GM19035 (cell line): ENCODE measurements at regions not wholly inside any gene's neighbourhood (a gene's known extent, or its start where the extent isn't known, plus 50 kb on each side); places are given as distances from the start of the nearest gene placed in this dataset.

Experiments
- ATAC-seq: cut with Tn5 transposase; IDR thresholded peaks from one replicate; pipeline ENCODE4 v1.9.1; 2021; ENCODE audit not compliant: unreplicated experiment

DNA sequence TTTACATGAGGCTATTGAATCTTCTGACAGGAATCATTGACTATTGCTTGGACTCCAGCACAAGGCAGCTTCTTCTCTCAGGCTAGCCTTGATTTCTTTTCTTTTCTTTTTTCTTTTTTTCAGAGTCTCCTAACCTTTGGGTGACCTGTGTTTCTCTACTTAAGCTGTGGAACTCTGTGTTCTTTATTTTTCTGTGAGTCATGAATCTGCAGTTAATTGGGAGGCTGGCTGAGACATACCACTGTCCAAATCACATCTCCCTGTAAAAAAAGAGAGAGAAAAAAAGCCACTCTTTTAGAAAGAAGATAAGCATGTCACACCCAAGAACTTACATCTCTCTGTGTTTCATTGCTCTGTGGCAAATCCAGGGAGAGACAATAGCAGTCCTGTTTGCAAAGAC, 681.2 kb upstream of the TSPY4 start:
- no peak for ATAC-seq

DNA sequence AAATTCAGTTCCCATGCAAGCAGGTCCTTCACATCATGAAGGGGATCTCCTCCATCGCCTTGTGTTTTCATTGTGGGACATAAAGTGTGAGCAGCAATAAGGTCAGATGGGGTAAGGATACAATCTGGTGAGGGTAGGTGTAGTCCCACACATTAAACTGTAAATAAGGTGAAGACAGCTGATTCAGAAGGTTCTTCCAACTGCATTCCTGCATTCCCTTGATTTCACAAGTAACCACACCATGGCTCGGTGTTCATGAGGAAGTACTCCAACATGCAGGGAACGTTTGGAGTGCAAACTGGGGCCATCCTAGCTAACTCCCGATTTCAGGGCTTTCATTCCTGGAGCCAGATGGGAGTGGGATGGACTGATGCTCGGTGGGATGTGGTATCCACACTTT, 680.7 kb upstream of the TSPY4 start:
- ATAC-seq = no peak

DNA sequence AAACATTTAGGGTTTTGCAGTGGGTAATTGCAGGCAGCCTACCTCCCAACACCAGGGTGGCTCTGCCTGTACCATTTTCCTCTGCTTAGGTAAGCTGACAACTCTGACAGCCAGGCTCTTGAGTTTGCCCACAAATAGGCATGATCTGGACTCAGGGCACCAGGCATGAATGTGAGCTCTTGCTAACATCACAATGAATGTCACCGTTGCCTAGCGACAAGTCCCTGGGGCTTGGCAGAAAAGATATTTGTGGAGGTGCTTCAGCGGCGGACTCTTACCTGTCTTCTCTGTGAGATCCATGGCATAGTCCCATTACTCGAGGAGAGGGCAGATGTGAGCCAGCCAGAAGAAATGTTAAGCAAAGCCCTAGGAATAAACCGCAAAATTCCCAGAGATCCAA, 677.5 kb upstream of the TSPY4 start:
- ATAC-seq = no peak

DNA sequence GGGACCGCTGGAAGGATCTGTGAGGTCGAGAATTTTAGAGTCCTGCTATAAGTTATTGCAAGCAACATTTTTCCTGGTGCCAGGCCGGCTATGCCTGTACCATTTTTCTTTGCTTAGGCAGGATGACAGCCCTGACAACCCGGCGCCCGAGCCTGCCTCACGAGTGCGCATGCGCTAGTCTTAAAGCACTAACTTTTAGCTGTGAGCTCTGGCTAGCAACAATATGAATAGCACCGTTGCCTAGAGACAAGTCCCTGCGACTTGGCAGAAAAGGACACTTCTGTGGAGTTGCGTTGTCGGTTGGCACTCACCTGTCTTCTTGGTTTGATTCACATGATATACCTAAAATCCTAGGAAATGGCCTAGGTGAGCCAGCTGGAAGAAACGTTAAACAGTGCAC, 663.4 kb upstream of the TSPY4 start:
- no peak for ATAC-seq

DNA sequence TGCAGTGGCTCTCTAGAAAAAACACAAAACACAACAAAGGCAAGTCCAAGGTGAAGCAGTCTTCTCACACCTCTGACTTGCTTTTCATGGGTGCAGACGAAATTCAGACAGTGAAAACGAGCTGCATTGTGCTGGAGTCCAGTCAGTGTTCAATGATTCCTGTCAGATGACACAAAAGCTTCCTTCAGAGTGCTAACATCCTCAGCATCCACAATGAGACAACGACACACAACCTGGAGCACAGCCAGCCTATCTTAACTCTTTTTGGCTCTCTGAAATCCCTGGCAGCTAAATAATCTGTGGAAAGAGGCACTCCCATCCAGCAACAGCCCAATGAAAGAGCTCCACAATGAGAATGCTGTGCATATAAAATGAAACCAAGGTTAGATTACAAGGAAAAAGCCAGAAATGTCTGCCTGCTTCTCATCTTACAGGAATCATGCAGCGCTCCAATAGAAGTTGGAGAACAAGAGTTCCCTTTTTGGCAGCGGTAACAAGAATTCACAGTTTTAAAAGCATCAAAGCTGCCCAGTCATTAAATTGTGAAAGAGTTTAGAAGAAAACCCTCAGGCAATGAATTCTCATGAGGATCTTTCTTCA, 659.8 kb upstream of the TSPY4 start:
- no peak for ATAC-seq

DNA sequence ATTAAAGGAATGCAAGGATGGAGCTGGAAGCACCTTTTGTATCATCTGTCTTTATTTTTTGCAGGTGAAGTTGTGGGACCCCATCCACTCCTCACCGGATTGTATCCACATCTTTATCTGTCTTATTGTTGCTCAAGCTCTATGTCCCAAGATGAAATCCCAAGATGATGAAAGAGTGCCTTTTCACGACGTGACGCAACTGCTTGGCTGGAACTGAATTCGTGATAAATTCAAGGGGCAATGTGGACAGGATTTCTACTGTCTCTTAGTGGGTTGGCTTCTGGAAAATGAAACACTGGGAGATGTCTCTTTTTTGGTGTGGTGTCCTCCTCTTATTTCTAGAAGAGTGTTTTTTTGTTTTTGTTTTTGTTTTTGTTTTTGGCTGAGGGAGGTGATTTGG, 650.1 kb upstream of the TSPY4 start:
- ATAC-seq = no peak

DNA sequence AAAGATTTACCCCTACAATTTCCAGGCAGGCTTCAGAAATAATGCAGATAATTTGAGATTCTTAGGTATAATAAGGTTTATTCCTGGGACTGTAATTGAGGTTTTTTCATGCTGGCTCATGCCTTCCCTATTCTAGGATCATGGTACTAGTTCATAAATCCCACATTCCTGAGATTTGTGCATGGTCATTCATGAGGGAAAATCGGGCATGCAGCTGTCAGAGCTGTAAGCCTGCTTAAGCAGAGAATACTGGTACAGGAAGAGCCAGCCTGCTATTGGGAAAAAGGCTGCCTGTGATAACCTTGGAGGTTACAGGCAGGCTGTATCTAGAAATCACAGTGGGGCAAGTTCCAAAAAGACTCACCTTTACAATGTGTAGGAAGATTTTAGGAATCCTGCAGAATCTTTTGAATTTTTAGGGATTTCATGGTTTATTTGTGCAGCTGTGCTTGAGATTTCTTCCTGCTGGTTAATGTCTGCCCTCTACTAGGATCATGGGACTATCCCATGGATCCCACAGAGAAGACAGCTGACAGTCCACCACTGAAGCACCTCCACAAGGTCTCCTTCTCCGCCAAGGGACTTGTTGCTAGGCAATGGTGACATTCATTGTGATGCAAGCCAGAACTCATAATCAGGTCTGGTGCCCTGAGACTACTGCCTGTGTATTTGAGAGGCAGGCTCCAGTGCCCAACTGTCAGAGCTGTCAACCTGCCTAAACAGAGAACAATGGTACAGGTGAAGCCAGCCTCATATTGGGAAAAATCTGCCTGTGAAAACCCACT, 646.2 kb upstream of the TSPY4 start:
- no peak for ATAC-seq

DNA sequence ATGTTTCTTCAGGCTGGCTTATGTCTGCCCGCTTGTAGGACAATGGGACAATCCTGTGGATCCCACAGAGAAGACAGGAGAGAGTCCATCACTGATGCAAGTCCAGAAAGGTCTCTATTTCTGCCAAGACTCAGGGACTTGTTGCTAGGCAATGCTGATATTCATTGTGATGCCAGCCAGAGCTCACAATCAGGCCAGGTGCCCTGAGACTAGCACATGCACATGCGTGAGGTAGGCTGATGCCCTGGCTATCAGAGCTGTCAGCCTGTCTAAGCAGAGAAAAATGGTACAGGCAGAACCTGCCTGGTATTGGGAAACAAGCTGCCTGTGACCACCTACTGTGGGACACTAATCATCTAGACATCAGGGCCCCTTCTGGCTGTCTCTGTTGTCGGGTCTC, 638.7 kb upstream of the TSPY4 start:
- ATAC-seq = no peak

DNA sequence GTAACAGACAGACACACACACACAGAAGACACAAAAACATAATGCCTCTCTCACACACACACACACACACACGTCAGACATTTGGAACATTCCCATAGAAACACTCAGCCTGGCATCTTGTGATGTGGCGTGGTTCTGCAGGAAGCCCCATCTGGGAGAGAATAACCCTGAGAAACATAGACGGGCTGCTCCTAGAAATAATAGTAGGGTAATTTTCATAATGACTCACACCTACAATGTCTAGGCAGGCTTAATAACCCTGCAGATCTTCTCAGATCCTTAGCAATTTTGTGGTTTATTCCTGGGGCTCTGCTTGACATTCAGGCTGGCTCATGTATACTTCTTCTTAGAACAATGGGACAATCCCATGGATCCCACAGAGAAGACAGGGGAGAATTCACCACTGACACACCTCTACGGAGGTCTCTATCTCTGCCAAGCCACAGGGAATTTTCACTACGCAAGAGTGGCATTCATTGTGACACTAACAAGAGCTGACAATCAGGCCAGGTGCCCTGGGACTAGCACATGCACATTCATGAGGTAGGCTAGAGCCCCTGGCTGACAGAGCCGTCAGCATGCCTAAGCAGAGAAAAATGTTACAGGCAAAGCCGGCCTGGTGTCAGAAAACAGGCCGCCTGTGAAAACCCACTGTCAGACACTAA, 631.5 kb upstream of the TSPY4 start:
- ATAC-seq = no peak

DNA sequence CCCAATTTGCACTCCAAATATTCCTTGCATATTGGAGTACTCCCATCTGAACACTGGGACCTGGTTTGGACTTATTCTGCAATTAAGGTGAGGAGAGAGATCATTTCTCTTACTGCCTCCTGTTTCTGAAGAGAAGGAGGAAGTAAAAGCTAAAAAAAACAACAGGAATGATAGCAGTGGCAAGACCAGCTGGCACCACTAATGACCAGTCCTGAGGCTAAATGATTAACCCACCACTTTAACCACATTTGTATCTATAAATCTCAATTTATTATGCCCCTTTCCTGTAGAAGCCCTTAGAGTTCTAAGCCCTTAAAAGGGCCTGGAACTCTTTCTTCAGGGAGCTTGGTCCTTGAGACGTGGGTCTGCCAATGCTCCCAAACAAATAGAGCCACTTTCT, 625.0 kb upstream of the TSPY4 start:
- no peak for ATAC-seq

DNA sequence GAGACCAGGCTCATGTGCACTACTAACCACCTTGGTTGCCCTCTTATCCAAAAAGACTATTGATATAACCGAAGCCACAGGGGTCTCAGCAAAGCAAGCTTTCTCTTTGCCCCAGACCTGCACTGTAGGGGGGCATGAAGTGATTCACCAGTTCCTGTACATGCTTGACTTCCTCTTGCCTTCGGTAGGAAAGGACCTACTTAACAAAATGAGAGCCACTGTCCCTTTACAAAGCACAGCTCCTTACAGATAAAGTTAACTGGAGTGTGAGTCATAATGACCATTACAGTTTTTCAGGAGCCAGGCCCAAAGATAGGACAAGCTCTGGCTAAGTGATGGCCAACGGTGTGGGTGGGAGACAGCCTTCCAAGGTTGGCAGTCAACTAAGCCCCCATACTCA, 622.0 kb upstream of the TSPY4 start:
- ATAC-seq = no peak

DNA sequence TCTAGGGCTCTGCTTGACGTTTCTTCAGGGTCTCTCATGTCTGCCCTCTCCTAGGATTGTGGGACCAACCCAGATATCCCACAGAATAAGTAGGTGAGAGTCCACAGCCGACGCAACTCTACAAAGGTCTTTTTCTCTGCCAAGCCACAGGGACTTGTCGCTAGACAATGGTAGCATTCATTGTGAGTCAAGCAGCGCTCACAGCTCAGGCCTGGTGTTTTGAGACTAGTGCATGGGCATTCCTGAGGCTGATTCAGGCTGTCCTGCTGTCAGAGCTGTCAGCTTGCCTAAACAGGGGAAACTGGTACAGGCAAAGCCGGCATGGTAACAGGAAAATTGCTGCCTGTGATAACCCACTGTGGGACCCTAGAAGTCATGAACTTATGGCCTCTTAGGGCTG, 610.6 kb upstream of the TSPY4 start:
- no peak for ATAC-seq

DNA sequence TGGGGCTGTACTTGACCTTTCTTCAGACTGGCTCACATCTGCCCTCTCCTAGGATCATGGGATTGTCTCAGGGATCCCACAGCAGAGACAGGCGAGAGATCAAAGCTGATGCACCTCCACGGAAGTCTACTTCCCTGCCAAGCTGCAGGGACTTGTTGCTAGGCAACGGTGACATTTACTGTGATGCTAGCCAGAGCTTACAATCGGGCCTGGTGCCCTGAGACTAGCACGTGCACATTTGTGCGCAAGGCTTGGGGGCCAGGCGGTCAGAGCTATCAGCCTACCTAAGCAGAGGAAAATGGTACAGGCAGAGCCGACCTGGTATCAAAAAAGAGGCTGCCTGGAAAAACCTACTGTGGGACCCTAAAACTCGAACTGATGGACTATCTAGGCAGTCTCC, 607.3 kb upstream of the TSPY4 start:
- ATAC-seq = no peak

DNA sequence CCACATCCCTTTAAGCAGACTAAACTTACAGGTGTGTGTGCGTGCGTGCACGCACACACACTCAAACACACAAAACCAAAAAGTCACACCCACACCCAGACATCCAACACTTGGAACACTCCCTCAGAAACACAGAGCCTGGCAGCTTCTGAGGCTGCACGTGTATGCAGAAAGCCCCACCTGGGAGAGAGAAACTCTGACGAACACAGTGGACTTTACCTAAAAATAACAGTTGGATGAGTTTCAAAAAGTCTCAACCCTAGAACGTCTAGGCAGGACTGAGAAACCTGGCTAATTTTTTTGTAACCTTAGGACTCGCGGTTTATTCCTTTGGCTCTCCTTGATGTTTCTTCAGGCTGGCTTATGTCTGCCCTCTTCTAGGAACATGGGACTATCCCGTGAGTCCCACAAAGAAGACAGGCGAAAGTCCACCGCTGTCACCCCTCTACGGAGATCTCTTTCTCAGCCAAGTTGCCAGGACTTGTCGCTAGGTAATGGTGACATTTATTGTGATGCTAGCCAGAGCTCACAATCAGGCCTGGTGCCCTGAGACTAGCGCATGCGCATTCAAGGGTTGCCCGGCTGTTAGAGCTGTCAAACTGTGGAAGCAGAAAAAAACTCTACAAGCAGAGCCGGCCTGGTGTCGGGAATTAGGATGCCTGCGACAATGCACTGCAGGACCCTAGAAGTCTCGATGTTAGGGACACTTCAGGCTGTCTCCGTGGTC, 595.8 kb upstream of the TSPY4 start:
- no peak for ATAC-seq

DNA sequence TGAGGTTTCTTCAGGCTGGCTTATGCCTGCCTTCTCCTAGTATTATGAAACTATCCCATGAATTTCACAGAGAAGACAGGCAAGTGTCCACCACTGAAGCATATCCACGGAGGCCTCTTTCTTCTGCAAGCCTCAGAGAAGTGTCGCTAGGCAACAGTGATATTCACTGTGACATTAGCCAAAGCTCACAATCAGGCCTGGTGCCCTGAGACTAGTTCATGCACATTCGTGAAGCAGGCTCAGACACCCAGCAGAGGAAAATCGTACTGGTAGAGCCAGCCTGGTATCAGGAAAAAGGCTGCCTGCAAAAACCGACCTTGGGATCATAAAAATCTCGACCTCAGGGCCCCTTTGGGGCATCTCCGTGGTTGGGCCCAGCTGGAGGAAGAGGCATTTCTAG, 573.1 kb upstream of the TSPY4 start:
- ATAC-seq = no peak

DNA sequence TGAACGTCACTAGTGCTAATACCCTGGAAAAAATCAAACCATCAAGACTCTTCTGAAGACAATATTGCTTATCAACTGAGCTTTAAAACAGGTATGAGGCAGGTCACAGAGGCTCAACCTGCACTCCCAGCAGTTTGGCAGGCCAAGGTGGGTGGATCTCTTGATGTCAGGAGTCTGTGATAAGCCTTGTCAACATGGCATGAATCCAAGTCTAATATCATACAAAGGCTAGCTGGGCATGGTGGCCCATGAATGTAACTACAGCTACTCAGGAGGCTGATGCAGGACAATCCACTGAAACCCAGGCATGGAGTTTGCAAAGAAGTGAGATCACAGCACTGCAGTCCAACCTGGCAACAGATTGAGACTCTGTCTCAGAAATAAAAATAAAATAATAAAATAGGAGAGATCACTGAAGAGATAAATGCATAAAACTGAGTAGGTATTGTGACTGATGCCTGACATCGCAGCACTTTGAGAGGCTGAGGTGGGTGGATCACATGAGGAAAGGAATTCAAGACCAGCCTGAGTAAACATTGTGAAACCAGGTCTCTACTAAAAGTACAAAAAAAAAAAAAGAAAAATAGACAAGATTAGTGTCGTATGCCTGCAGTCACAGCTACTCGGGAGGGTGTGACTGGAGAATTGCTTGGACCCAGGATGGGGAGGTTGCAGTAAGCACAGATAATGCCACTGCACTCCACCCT, 555.9 kb upstream of the TSPY4 start:
- ATAC-seq = no peak

DNA sequence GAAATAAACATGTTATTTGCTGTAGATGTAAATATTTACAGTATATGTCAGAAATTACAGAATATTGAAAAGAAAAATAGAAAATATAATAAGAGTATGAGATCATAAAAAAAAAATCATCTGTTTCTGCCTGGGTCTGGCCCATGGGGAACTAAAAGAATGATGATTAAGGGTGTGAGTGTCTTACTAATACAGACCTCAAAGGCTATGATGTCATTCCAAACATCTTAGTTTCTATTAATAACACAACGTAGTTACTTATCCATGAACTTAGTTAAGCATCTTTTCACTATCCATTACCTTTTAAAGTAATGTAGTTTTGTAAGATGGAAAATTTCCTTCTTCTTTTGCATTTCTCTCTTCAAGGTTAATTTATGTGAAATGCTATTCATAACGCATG, 542.7 kb upstream of the TSPY4 start:
- ATAC-seq = no peak

DNA sequence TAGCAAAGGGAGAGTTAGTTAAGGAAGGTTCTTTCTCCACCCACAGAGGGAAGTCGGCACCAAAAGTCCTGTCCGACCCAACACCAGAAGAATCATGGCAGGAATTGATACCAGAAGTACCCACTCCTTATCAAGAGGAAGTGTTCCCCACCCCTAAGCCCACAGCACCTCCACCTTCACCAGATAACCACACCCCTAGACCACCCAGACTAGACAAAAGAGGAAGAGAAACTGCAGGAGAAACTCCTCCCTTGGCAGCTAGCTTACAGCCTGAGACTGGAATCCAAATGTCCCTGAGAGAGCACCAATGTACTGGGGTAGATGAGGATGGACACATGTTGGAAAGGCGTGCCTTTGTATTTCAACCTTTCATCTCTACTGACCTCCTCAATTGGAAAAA, 532.9 kb upstream of the TSPY4 start:
- ATAC-seq = no peak

DNA sequence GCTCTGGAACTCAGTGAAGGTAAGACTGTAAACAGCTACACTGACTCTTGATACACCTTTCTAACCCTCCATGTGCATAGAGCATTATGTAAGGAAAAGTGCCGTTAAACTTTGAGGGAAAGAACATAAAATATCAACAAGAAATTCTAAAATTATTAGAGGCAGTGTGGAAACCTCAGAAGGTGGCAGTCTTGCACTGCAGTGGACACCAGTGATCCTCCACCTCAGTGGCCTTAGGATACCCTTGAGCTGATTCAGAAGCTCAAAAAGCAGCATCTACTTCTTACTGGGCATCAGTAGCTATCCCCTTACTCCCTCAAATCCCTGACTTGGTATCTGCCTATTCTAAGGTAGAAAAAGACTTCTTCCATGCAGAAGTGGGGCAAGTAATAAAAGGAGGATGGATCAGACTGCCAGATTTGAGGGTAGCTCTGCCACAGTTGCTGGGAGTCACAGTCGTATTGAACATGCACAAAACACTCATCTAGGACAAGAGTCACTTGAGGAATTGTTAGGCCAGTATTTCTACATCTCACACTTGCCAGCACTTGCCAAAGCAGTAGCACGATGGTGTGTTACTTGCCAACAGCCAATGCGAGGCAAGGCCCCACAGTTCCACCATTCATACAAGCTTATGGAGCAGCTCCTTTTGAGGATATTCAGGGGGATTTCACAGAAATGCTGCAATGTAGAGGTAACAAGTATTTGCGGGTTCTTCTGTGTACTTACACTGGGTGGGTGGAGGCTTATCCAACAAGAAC, 529.4 kb upstream of the TSPY4 start:
- no peak for ATAC-seq

DNA sequence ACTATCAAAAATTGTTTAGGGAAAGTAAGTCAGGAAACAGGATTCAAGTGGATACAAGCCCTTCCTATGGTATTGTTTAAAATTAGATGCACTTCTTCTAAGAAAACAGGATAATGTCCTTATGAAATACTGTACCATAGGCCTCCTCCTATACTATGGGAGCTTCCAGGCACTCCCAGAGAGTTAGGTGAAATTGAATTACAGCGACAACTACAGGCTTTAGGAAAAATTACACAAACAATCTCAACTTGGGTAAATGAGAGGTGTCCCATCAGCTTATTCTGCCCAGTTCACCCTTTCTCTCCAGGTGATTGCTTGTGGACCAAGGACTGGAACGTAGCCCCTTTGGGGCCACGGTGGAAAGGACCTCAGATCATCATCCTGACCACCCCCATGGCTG, 528.7 kb upstream of the TSPY4 start:
- no peak for ATAC-seq

DNA sequence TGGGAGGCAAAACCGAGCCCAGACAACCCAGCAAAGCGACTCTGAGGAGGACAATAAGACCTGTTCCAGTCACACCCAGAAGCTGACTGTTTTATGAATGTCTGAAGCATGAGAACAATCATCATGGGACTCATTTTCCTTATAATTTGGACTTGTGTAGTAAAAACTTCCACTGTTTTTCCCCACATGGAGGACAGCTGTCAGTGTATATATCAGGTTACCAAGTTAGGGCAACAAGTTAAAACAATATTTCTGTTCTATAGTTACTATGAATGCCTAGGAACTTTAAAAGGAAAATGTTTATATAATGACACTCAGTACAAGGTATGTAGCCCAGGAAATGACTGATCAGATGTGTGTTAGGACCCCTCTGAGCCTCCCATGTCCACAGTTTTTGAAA, 528.2 kb upstream of the TSPY4 start:
- ATAC-seq = no peak
